ENCODE measurements at regions not wholly inside any gene's neighbourhood (a gene's known extent, or its start where the extent isn't known, plus 50 kb on each side); places are given as distances from the start of the nearest gene placed in this dataset.

DNA sequence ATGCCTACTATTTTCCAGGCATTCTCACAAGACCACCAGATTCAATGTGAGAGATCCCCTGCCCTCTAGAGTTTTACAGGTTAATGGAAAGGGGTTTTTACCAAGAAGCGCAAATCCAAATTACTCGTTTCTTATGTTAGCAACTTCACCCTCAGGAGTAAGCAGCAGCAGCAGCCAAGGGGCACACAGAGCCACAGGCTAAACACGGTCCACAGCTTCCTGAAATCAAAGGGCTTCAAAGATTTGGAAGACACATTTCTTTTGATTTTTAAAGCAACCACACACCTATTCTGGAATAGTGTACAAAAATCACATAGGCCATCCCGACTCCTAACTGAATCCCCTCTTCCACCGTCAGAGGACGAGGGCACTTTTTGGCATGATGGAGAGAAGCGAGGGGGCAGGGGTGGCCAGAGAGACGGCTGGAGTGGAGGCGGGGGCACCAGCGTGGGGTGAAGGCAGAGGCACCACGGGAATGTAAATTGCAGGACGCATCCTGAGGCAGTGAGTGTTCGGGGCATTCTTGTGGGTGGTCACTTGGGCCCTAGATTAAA, 107.0 kb downstream of the ARF6 start:
- peak in 1 of 2 donors; percentile 18 for DNase-seq

DNA sequence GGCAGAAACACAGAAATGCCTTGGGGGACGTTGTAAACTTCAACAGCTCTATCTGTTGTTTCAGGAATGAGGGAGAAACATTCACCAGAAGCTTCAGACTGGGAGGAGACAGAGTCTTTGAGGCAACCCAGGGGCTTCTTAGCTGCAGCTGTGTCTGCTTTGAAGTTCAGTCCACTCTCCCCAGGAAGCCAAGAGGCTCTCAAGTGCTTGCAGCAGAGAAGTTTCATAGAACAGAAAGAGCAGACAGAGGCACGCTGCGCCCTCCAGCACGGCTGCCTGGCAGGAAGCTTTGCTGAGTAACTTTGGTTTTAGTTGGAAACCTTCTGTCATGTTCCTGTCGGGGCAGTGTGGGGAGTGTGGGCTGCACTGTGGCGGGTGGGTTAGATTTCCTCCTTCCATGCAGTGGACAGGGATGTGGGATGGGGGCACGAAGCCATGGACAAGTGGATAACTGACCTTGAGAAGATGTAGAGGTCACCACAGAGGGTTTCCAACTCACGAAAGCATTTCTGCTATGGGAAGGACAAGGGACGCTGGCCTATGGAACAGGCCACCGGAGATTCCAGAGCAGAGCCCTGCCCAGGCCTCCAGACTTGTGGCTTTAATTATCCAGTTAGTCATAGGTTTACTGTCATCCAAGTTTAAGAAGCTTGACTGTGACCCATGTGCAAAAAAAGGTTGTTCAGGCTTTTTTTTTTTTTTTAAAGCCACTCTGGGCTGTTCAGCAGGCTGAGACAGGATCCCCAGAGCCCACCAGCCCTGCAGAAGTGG, 107.7 kb downstream of the ARF6 start:
- peak; percentile 51 to 70 for DNase-seq

DNA sequence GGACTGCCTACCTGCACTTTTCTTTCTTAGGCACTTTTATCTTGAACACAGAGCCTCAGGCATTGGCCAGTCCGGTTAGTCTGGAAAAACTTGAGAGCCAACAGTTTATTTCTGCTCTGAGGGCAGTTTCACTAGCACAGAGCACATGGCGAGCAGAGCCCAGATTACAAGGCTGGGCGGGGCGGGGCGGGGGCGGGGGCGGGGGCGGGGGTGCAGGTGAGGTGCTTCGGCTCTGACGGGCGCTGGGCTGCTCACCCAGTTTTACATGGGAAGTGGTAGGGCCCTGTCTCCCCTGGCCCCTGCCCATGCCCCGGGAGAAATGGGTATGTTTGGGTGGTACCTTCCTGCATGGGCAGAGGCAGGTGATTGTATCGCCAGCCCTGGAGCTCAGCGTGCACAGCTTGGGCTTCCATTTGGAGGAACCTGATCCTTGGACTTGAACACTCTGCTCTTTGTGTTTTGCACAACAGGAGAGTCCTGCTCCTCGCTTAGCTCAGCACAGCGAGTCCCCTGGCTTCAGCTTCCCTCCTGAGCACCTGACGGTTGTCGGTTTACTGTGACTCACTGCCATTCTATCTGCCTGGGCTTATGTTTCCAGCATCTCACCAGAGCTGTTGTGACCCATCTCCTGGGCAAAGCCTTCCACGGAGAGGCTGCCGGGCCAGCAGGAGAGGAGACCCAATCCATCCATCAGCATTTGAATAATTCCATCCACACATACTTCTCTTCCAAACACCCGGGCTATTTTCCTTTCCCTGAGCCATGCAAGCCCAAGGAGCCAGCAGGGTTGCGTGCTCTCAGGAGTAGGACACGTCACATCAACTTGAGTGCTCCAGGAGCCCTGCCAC, 108.5 kb downstream of the ARF6 start:
- DNase-seq: peak in 1 of 2 donors; percentile 66

DNA sequence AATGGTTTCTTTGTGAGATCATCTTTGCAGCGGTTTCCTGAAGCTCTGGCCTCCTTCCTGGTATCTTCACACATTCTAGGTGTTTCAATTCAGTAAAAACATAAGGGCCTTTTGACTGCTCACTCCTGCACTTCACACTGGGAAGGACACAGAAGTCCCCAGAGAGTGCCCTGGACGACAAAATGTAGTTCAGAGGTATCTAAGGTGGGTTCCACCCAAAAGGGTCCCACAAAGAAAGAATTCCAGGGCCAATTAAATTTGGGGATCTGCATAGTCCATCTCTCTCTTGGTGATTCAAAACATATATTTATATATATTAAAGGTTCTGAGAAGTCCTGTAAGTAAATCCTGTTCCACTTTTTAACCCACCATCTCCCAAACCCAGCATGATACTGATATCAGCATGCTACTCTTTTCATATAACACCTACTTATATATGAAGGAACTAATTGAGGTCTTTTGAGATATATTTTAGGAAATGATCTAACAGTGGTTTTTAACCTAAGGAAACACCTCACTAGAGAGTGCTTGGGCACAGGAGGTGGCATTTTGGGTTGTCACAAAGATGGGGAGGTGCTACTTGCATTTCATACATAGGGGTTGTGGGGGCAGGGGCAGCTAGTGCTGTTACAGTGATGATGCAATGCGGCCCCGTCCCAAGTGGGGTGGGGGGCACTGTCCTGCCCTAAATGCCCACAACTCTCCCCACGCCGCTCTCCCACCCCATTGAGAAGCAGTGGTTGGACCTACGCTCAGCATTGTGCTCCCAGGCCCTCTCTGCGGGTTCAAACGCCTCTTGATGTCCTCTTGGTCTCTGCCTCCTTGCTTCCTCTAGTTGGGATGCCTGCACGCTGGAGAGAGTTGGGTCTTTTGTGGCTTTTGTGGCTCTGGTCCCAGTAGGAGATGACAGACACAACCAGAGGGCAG, 109.4 kb downstream of the ARF6 start:
- DNase-seq: peak in 1 of 2 donors; percentile 14

DNA sequence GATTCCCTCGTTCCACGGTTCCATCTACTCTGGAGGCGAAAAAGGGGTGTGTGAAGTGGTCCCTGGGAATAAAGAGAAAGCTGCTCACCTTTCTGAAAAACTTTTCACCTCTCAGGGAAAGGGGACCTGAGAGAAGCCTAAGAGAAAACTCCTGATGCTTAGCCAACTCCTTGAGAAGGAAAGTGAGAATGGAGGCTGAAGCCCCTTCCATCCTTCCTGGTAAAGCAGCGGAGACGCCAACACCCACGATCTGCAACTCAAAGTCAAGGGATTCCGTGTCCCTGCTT, 110.0 kb downstream of the ARF6 start:
- DNase-seq: no peak

DNA sequence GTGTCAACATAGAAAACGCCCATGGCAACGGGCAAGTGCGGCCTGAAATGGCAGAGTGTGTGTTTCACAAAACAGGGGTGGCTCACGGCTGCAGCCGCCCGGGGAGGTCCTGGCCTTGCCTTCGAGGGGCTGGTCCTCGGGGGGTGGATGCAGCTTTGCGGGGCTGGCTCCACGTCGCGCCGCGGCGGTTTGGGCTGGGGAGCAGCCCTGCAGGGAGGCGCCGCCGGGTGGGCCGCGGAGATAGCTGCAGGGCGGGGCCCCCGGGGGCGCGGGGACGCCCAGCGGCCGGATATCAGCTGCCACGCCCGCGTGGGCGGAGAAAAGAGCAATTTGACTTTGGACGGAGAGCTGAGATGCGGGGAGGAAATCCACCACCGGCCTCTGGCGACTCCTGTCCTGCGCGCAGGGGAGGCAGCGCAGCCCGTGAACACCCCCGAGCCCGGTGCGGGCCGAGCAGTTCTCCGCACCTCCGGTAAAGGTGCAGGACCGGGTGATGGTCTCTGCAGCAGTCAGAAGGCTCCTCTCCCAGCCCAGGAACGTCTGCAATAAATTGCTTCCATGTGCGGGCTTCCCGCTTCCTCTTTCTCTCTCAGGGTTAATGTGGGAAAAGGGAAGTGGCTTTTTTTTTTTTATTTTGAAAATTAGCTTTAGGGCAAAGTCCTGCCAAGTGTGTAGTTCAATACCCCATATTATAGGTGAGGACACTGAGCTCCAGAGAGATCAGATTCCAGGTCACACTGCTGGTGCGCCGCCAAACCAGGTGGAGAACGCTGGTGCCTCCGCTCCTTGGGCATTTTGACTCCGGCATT, 110.5 kb downstream of the ARF6 start:
- peak; percentile 94 to 97 for DNase-seq

DNA sequence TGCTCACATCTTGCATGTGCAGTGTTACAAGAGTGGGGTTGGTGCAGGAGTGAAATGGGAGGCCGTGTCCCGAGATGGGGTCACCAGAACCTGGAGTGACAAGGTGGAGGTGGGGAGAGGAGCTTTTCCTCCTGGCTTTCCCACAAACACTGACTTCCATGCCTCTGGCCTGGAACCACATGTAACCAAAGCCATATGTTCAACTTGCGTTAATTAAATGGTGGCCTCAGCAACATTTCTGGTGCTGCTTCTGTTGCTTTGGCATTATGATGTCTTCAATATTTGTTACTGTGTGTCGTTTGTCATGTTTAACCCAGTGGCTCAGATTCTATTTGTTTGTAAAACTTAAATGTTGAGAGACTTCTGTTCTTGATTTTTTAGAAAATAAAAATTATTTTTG, 110.2 kb downstream of the VCPKMT start:
- DNase-seq: no peak

DNA sequence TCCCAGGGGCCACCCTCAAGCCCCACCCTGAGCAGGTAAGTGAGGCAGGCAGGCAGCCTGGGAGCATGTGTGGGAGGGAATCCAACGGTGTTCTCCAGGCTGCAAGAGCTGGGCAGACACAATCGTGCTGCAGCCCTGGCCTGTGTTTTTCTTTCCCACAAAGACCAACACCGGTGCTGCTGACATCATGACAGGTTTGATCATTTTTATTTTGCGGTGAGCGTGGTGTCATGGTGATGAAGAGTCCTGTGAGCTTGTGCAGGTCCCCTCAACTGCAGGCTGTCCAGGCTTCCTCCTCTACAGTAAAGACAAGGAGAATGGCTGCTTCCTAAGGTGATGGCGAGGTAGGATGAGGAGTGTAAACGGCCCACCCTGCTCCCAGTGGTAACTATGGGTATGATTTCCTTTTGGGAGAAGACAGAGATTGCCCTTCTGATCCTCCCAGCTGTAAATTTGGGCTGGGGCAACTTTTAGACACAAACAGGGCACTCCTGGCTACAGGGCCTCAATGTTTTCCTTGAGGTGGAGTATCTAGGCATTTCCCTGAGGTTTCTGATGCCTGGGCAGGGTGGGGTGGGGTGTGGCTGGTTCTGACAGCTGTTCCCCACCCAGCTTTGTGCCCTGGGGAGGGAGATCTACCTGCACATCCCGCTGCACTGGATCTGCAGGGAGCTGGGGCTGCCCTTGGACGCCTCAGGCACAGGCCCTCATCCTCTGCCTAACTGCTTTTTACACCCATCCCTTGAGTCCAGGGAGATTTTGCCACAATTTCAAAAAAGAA, 109.1 kb downstream of the VCPKMT start:
- no peak for DNase-seq

DNA sequence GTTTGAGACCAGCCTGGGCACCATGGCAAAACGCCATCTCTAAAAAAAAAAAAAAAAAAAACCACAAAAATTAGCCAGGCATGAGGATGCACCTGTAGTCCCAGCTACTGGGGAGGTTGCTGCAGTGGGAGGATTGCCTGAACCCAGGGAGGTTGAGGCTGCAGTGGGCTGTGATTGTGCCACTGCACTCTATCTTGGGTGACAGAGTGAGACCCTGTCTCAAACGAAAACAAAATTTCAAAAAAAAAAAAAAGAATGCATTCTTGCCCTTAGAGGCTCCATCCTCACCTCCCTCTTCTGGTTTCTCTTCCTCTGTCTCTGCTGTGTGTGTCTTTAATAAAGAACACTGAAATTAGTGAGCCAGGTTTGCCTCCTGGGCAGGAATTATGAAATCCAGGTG, 107.8 kb downstream of the VCPKMT start:
- no peak for DNase-seq

DNA sequence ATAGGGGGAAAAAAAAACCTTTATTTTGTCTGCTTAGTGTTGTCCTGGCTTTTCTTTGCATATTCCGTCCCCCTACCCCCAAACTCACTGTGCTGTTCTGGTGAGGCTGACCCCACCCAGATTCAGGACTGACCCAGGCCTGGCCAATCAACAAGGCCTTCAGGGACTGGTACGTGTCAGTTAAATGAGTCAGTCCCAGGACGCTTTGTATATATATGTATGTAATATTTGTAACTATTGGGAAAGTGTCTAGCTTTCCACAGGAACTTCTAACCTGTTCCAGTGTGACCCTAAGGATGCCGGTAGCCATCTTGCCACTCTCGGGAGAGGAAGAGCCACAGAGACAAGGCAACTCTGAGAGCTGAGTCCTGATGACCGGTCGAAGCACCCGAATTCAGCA, 107.4 kb downstream of the VCPKMT start:
- peak in 1 of 2 donors; percentile 25 for DNase-seq

DNA sequence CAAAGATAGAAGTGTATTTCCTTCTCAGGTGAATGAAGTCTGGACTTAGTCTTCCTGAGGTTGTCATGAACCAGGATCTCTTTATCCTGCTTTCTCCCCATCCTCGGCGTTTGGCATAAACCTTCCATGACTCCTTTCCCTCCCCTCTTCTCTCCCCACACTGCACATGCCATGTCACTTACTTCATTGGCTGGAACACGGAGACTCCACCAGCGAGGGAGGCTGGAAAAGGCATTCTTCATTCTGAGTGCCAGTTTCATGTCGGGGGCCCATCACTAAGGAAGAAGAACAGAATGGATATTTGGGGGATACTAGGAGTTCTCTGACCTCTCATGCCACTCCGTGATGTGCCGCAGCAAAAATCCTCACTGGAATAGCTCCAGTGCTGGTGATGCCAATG, 105.6 kb downstream of the VCPKMT start:
- DNase-seq: no peak

DNA sequence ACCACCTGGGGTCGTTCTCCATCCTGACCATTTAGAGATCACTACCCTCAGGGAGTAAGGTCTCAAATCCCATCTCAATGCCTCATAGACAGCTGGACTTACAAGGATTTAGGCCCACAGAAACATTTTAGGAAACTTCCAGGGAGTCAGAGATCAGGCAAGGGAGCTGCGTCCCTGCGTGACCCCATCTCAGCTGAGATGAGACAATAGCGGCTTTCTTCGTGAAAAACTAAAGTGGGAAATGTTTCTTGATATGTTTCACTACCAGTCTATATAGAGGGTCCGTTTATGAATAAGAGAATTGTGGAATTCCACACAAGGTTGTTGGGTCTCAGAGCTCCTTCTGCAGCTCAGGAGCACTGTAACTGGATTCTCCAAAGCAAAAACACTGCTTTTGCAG, 105.1 kb downstream of the VCPKMT start:
- DNase-seq: no peak

DNA sequence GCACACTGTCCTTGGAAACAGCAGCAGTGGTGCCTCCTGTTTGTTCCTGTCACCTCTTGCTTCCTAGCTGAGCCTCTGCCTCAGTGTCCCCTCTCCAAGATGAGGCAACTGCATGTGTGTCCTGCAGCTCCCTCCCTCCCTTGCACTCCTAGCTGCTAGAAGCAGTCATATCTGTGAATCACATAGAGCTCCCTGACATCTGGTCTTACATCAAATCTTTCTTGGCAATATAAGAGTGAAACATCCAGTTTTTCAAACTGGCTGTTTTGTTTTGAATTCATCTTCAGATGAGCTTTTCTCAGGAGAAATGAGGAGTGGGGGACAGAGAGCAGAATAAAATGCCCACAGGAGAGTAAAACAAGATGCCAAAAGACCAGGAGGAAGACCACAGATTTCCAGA, 103.7 kb downstream of the VCPKMT start:
- no peak for DNase-seq

DNA sequence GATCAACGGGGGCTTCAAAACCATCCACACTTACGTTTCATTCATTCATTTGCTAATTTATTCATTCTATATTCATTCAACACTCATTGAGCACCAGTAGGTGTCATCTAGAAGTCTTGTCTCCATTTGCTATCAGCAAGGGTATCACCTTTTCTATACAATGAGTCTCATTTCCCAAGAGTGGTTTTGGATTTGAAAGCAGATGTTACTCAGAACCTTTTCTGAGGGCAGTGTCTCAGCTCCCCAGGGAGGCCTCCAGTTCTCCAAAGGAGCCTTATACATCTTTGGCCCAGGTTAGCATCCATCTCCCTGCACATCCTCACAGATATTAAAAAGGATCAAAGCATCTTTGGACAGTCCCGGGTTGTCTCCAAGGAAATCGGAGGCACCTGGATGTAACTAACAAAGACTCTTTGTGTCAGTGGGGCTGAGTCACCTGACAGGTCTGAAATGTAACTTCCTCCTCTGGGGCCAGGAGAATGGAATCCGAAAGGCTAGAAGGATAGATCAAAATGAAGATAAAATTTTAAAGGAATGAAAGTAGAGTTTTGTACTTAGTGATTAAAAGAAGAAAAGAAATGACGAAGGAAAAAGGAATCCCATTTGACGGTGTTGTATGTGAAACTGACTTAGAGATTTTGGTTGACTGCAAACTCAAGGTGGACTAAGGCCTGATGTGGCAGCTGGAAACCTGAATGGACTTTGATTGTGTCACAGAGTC, 103.0 kb downstream of the VCPKMT start:
- DNase-seq: no peak

DNA sequence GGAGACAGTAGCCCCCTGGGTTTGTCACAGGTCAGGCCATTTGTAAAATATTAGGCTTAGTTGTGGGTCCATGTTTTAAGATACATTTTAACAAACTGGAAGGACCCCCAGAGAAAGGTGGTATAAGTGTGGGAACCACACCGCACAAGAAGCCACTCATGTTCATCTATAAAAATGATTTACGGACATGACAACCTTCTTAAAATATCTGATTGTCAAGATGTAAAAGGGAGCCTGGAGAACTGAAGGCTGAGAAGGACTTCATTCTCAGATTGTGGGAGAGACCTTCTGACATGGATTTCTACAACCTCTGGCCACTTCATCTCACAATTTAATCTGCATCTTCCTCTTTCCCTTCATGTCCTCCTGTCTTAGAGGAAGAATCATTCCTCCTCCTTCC, 102.4 kb downstream of the VCPKMT start:
- peak in 1 of 2 donors; percentile 41 for DNase-seq

DNA sequence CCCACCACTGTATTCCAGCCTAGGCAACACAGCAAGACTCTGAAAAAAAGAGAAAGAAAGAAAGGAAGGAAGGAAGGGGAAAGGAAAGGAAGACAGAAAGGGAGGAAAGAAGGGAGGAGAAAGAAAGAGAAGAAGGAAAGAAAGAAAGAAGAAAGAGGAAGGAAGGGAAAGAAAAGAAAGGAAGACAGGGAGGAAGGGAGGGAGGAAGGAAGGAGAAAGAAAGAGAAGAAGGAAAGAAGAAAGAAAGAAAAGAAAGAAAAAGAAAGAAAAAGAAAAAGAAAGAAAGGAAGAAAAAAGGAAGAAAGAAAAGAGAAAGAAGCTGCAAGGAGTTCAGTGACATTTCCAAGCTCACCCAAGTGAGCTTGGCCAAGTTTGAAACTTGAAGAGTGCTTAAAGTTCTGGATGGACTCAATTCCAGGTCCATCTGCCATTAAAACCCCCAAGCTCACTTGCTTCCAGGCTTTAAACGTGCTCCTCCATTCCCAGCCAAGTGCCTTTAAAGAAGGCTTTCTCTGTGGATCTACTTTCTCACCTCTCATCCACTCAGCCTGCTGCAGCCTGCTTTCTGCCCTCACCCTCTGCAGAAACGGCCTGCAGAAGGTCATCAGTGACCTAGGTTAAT, 101.5 kb downstream of the VCPKMT start:
- DNase-seq: no peak

DNA sequence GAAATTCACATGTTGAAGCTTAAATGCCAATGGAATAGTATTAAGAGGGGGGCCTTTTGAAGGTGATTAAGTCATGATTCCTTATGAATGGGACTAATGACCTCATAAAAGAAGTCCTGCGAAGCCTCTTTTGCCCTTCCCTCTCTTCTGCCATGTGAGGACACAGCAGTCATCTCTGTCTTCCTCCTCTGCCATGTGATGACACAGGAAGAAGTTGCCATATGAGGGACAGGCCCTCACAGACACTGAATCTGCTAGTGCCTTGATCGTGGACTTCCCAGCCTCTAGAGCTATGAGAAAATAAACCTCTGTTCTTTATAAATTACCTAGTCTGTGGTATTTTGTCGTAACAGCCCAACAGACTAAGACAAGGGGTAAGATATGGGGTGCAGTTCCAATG, 100.7 kb downstream of the VCPKMT start:
- peak; percentile 65 to 73 for DNase-seq

DNA sequence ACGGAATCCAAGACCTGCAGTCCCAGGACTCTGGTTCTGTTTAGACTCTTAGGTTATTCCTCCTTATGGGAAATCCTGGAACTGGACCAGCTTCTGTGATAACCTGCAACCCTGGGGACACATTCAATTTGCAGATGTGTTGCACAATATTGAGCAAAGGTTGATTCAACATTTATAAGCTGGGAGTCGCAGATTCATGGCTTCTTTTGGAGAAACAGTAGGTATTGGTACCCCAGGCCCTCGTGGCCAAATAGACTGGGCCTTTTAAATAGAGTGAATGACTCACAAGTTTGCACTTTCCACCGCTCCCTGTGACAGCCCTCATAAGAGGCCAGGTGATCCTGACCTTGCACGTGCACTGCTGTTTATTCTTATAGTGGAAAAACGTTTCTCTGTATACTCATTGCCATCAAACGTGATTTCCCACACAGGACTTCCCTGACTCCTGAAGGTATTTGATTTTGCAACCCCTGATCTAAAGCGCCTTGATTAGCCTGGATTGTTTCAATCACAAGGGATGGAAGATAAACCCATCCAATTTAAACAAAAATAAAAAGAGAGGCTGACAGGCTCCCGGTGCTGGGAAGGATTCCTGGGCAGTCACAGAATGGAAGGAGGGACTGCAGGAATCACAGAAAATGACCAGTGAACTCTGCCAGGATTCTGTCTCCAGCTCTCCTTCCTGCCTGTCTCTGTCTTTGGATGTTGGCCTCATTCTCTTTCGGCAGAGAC, 98.0 kb downstream of the VCPKMT start:
- DNase-seq: no peak

DNA sequence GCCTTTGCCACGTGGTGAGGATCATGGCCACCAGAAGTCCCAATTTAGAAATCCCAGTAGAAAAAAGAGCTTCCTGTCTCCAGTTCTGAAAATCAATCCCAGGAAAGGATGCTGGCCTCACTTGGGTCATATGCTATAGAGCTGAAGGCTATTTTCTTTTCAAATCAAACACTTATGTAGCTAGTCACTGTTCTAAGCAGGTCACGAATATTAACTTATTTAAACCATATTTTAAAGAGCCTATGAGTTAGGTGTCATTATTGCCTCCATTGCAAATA, 97.5 kb downstream of the VCPKMT start:
- DNase-seq: no peak

Data from inflammatory macrophage (primary cell).